HG02763 (cell line): ENCODE measurements at regions not wholly inside any gene's neighbourhood (a gene's known extent, or its start where the extent isn't known, plus 50 kb on each side); places are given as distances from the start of the nearest gene placed in this dataset.

Experiments used
- ATAC-seq: cut with Tn5 transposase; IDR thresholded peaks from one replicate; pipeline ENCODE4 v1.9.1; 2021; ENCODE audit warnings: mild to moderate bottlenecking, moderate library complexity; ENCODE audit not compliant: unreplicated experiment

- no peak for ATAC-seq
Observed at GRCh38 chr1:90412563-90412962, 304.5 kb downstream of the BARHL2 start.

- no peak for ATAC-seq
Observed at GRCh38 chr1:90411185-90411584, 305.9 kb downstream of the BARHL2 start.

- ATAC-seq, result no peak
Observed at GRCh38 chr1:90407737-90408136, 309.4 kb downstream of the BARHL2 start.

GRCh38 chr1:90405726-90406125 lies 311.4 kb downstream of the BARHL2 start:
- no peak for ATAC-seq

GRCh38 chr1:90402893-90403849 lies 313.9 kb downstream of the BARHL2 start:
- no peak for ATAC-seq

- no peak for ATAC-seq
Observed at GRCh38 chr1:90400131-90400530, 317.0 kb downstream of the BARHL2 start.

GRCh38 chr1:90396917-90397316 lies 320.2 kb downstream of the BARHL2 start:
- no peak for ATAC-seq

GRCh38 chr1:90394247-90394646 lies 322.9 kb downstream of the BARHL2 start:
- no peak for ATAC-seq

- no peak for ATAC-seq
Observed at GRCh38 chr1:90393025-90393424, 324.1 kb downstream of the BARHL2 start.

- no peak for ATAC-seq
Observed at GRCh38 chr1:90391126-90391525, 326.0 kb downstream of the BARHL2 start.

- no peak for ATAC-seq
Observed at GRCh38 chr1:90387805-90388204, 329.3 kb downstream of the BARHL2 start.

GRCh38 chr1:90386899-90387720 lies 330.0 kb downstream of the BARHL2 start:
- no peak for ATAC-seq

GRCh38 chr1:90384193-90384592 lies 332.9 kb downstream of the BARHL2 start:
- ATAC-seq, result no peak

- ATAC-seq, result no peak
Observed at GRCh38 chr1:90382161-90382560, 334.9 kb downstream of the BARHL2 start.

GRCh38 chr1:90381598-90381997 lies 335.5 kb downstream of the BARHL2 start:
- ATAC-seq, result no peak

GRCh38 chr1:90371448-90371813 lies 345.7 kb downstream of the BARHL2 start:
- ATAC-seq, result no peak

- ATAC-seq, result no peak
Observed at GRCh38 chr1:90370686-90371447, 346.2 kb downstream of the BARHL2 start.

GRCh38 chr1:90362163-90362562 lies 354.9 kb downstream of the BARHL2 start:
- no peak for ATAC-seq

GRCh38 chr1:90361026-90361425 lies 356.1 kb downstream of the BARHL2 start:
- ATAC-seq, result no peak

GRCh38 chr1:90359994-90360393 lies 357.1 kb downstream of the BARHL2 start:
- no peak for ATAC-seq

GRCh38 chr1:90358448-90358847 lies 358.7 kb downstream of the BARHL2 start:
- ATAC-seq, result no peak
